HG03175 (cell line): ENCODE measurements at regions not wholly inside any gene's neighbourhood (a gene's known extent, or its start where the extent isn't known, plus 50 kb on each side); places are given as distances from the start of the nearest gene placed in this dataset.

Source experiments
- ATAC-seq: cut with Tn5 transposase; IDR thresholded peaks from one replicate; pipeline ENCODE4 v1.9.1; 2021; ENCODE audit warnings: mild to moderate bottlenecking, moderate library complexity; ENCODE audit not compliant: unreplicated experiment

DNA sequence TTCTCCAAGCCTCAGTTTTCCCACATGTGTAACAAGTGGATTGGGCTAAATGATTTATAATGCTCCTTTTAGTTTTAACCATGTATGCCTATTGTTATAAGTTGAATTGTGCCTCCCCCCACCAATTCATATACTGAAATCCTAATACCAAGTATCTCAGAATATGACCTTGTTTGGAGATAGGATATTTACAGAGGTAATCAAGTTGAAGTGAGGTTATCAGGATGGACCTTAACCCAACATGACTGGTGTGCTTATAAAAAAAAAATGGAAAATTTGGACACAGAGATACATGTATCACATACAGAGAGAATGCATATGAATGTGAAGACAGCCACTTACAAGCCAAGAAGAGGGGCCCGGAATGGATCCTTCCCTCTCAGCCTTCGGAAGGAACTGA lies 117.9 kb upstream of the HABP2 start:
- no peak for ATAC-seq

DNA sequence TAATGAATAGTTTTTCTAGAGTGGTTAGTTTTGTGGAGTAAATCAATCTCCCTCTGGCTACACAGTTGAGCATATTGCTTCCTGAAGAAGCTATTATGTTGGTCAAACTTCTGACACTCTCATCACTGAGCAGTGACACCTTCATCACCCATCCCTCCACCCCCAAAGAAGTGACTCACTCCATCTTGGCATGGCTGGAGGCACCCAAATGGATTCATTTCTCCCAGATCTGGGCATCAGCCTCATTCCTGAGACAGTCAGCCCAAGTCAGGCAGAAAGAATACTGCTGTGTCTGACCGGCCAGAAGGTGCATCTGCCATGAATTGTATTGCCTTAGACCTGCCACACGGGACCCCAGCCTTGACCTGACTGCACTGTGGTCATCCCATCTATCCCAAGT lies 117.0 kb upstream of the HABP2 start:
- ATAC-seq: no peak

DNA sequence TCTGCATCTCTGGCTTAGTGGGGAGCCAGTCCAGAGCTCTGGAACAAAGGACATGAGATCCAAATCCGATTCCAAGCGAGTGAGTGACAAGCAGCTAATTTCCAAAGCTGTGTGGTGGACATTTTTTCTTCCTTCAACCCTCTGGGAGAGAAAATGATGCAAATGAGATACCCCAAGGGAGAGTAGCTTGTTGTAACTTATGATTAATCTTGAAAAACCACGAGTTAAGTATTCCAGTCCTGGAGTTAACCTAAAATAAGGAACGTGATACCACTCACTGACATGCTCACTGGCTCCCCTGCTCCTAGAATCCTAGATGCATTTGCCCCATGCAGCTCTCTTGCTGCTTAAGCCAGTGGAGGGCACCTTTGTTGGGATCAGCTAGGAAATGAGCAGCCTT lies 116.0 kb upstream of the HABP2 start:
- no peak for ATAC-seq

DNA sequence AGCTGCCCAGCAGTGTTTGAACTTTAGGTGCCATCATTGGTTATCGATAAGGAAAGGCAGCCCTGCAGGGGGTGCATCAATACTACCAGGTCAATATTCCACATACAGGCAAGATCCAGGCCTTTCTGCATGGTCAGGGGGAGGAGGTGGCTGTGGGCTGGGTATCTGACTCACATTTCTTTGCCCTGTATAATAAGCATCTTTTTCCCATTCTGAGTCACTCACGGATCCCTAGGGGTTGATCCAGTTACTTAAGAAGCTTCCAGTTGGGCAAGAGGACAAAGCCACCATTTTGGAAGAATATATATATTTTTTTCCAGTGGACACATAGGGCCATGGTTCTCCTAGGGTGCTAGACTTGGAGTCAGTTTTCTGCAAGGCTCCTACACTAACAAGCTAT lies 114.2 kb upstream of the HABP2 start:
- ATAC-seq: no peak

DNA sequence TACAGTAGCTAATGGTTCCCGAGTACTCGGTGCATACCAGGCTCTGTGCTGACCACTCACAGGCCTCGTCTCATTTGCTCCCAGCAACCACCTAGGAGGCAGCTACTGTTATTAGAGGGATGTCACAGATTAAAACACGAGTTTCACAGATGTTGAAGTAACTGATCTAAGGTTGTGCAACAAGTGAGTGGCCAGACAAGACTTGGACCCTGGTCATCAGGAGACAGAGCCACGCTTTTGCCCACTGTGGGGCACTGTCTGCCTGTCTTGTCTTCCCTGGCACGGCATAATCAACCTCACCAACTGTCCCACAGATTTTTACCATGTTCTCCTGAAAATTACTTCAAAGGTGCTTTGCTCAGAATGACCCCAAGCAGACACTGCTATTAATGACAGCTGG lies 111.6 kb upstream of the HABP2 start:
- ATAC-seq: no peak

DNA sequence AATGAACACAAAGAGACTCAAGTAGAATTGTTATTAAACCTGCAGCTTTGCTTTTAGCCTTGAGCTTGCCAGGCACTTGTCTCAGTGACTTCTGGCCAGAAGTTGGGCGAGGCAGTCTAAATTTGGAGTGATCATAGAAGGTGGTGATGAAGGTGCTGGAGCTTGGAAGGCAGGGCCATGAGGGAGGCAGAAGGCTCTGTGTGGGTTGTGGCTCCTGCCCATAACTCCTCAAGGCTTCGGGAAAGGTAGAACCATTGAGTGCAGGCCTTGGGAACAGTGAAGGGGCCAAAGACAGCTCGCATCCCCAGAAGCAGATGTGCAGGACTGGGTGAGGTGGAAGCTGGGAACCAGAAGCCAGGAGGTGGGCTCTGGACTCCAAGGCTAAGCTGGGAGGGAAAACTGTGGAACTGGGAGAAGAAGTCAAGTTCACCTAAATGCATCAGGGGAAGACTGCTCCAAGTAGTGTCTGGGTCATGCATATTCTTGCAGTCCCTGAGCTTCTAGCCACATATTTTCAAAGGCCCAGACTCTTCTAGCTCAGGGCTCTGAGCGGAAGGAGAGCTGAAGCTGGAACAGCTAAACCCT lies 111.1 kb upstream of the HABP2 start:
- no peak for ATAC-seq

DNA sequence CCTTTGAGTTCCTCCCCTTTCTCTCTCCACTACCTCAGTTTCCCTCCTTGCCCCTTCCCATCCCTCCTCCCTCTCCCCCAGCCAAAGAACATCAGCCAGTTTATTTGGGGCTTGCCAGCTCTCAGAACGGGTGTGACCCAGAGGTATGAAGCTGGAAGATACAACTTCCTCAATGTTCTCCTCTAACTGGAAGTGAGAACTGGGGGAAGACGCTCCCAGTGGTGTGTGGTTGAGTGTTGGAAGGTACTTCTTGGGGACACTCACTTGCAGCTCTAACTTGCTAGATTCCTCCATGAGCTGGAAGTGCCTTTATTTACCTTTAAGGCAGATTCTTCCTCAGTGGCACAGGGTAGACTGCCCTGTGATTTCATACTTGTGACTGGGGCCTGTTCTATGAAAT lies 110.5 kb upstream of the HABP2 start:
- no peak for ATAC-seq

DNA sequence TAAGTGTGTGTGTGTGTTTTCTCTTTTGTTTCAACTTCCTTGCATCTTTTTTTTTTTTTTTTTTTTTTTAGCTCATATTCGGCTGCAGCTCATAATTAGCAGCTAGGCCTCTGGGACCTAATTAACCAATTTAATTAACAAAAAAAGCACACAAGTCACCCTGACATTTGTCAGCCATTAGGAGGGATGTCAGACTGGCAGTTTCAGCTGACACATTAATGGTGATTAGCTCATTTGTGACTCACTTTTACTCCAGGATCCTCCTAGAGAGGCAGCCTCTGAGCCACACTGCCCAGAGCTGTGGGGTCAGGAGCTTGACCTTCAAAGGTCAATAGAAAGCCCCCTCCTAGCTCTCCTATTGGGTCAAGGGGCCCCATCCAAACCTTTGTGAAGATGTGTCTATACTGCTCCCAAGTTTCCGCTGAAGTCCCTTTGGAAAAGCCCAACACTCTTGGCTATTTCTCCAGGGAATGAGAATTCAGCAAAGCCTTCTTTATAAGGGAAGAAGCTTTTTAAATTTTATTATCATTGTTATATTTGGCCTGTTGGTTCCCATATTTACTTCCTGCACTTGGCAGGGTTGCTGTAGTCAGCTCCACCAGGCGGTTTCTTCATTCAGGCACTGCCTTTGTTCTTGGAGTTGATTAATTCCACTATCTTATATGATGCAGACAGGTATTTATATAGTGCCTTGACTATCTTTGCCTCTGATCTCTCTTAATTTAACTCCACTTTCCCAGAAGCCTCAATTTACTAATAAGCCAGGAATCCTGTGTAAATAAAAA lies 109.5 kb upstream of the HABP2 start:
- no peak for ATAC-seq

DNA sequence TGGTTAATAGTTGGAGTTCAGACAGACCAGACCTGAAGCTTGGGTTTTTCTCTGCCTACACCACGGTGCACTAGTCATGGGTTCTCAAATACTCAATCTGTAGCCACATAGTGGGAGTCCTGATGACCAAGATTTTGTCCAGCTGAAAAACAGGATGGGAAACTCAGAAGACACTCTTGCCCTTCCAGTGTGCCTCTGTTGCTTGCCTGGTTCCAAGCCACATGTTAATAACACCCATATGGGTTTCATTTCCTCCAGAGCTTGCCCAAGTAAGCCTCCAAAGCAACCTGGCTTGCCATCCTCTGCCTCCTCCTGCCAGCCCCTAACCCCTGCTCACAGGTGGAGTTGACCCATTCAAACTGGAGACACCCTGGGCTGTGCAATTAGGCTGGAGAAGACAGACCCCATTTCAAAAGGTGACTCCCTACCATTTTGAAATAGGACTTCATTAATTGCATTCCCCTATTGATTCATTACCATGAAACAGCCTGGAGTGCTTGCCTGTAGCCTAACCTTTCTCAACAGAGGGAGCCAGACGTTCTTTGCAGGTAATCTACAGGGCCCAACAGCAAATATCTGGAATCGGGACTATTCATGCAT lies 108.0 kb upstream of the HABP2 start:
- ATAC-seq: no peak

DNA sequence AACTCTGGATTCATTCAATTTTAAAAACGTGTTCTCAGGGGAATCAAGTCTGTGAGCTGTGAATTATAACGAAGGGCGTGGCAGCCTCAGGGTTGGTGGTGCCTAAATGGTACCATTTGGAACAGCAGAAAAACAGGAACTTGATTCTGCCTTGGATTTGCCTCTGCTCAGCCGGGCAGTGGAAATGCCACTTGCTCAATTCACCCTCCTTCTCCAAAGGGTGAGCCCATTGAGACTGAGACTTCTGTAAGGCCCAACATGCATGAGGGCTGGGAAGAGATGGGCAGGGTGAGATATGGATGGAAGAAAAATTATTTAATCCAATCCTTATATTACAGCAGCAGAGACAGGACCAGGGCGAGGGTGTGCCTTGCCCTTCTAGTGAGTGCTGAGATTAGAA lies 107.1 kb upstream of the HABP2 start:
- no peak for ATAC-seq

DNA sequence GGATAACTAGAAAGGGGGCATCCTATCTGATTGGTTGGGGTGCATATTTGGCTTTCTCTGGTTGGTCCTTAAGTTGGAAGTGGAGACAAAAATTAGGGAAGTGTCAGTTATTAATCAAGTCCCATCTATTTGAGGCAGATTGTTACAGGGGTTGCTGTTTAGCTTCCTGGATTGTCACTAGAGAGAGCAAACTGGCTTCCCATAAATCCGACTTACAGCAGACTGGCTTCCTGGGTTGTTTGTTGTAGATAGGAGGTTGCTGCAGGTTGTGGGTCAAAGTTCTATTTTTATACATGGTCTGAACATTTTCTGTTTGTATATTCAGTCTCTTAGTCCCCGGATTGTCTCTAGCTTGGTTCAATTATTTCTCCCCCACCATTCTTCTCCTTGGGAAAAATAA lies 106.1 kb upstream of the HABP2 start:
- no peak for ATAC-seq

DNA sequence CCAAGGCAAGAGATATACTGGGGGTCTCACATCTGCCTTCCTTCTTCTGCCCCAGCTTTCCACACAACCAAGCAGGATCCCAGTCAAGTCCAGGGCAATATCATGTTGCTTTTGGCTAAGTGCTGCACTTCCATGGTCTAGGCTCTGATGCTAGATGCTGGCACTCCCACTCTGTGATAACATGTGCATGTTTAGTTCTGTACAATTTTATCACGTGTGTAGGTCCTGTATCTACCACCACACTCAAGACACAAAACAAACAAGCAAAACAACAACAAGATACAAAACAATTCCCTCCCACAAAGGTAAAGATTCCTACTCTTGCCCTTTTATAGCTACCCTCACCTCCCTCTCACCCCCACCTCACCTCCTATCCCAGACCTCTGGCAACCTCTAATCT lies 105.6 kb upstream of the HABP2 start:
- no peak for ATAC-seq

DNA sequence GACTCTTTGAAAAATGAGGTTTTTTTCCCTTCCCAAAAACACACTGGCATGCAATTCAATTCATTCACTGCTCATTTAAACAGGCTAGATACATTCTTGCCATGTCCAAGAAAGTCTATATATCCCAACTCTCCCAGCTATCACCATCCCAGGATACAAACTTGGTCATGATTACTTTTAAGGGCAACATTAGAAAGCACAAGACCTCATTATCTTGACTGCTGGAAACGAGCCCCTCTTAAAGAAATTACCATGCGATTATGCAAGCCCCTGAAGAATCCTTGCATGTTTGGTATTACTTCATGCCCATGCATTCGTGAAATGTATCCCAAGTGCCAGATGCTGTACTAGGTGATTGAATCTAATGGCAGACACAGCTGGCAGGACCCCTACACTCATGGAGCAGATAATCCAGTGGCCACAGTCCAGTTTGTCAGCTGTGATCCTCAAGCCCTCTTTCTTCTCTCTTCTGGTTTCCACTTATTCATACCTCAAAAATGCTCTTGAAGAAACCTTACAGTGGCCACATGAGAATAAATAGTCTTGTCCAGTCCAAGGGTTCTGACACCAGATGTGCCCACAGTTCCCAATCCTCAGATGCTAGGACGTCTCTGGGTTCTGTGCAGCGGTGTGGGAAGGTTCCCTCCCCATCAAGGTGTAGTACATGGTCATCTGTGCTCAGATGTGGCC lies 103.7 kb upstream of the HABP2 start:
- ATAC-seq: no peak

DNA sequence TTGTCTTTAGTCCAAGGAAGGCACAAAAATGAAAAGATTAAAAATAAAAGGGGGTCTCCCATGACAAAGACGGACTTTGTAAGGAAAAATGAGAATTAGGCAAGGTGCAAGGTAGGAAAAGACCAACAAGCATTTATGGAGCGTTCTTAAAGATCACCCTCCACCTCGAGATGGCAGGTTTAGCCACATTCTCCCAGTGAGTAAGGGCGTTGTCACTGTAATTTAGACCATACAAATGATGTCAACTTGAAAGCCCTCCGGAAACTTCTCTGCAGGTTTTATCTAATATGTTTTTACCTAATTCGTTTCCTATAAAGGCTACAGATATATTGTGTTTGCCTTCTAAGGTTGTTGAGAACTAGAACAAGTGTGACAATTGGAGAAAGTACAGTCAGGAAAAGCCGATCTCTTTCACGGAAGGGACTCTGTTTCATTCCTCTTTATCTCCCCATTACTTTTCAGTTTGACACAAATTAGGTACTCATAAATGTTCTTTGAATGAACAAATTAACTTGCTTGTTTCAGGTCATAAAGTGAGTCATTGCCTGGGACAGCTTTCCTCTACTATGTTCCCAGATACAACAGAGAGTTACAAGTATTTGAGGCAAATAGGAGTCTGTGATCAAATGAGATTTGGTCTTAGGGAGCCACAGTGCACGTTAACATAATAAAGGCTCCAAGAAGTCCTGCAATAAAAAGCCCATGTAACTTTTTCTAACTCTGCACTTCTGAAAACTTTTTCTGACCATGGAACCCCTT lies 102.6 kb upstream of the HABP2 start:
- no peak for ATAC-seq

DNA sequence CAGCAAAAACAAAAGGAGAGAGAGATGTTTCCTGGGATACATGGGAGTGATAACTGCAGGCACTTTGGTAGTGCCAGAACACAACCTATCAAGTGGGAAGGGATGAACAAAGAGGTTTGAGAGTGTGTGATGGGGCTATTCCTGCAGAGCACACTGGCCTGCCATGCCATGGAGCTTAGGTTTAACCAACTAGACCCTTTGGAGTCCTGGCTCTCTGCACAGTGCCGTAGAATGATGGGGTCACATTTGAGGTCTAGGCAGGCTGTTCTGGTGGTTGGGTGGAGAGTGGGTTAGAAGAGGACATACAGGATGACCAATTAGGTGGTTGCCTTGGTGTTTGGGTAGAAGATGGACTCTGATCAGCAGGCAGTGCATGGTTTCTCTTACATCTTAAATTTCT lies 101.9 kb upstream of the HABP2 start:
- no peak for ATAC-seq

DNA sequence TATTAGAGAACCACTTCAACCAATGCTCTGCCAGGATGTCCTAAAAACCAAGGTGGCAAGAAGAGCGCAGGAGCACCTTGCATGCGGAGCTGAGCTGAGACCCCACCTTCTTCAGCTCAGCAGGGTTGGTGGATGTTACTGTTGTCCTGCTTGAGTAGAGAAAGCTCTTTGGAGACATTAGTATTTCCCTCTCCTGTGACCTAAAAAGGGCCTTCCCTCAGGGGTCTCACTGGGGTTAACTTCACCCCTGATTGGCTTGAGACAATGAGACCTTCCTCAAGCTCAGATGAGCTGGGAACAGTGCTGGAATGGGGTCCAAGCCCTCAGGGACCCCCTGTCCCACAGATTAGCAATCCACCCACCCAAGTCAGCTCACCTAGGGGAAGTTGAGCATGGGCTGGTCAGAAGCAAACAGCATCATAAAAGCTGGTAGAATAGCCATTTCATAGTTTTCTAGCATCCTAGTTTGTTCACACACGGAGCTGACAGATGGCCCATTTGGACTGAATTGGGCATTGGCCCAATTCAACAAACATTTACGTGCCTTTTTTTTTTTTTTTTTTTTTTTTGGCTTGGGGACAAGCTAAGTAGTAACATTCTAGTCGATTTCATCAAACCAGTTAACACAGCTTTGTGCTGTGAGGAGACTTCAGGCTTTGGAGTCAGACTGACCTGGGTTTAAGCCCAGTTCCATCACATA lies 100.6 kb upstream of the HABP2 start:
- no peak for ATAC-seq

DNA sequence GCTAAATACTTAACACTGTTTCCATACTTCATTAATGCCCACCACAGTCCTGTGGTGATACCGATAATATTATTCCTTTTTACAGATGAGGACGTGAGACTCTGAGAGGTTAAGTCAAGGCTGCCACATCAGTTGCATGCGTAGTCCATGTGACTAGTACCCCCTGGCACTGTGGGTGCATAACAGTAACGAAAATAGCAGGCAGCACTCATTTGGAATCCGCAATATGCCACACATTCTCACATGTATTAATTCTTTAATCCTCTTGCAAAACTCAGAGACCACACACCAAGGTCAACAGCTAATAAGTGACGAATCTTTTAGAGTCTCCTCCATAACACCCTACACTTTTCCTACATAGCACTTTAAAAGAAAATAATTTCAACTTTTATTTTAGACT lies 99.5 kb upstream of the HABP2 start:
- no peak for ATAC-seq

DNA sequence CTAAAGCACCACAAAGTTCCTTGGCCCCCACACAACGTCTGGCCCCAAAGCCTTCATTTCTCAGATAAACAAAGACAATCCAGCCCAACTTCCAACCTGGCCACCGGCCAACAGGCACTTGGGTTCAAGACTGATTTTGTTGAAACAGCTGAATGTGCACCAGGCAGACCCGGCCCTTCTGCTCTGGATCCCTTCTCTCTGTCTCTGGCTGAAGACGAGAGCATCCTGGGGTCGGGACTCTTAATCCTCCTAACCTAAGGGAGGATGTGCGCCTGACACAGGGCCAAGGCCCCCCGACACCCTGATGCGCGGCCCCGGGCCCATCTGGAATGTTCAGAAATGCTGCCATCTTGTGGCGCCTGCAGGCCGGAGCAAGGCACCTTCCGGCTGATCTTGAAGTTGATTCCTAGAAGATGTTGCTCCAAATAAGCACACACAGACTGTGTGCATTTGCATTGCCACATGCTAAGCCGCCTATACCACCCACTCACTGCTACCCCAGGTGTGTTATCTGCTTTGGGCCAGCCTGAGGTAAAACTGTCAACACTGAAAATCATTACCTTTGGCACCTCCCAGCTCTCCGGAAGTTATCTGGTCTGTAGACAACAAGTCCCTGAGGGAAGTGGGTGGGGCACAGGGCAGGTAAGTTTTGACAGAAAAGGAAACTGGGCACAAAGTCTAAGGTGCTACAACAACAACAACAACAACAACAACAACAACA lies 98.4 kb upstream of the HABP2 start:
- ATAC-seq: peak; percentile 51

DNA sequence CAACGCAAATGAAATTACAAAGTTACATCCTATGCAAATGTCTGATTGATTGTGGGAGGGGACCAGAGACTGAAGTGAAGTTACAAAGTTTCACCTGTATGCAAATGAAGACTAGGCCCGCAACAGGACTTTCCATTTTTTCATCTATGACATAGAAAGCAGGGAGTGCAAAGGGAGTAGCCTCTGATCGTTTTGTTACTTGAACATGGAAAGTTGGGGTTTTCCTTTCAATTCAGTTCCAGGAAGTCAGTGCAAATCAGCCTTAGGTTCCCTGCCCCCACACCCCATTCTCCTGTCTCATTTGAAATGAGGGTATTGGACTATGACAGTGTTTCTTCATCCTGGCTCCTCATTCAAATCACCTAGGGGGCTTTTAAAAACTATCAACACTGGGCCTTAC lies 96.9 kb upstream of the HABP2 start:
- no peak for ATAC-seq

DNA sequence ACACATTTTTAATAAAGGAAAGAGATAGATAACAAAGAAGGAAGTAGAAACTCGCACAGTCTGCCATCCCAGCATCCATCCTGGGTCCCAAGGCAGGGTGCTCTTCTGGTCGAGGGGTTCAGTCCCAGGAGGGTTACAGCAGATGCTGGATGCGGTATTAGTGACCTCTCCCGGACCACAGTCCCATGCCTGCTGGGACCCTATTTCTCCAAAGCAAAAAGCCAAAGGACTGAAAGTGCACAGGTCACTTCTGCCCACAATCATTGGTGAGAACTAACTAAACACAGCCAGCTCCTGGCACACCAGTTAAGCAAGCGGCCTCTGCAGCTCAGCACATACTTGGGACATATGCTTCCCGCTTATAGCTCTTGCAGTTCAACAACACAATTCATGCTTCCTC lies 96.1 kb upstream of the HABP2 start:
- no peak for ATAC-seq
